NCI-H446 treated with DMSO at 0.1 percent for 48 hours (cell line): ENCODE measurements at regions not wholly inside any gene's neighbourhood (a gene's known extent, or its start where the extent isn't known, plus 50 kb on each side); places are given as distances from the start of the nearest gene placed in this dataset.

Experiments used
- DNase-seq: peaks from one replicate; lab custom pipeline; 2025; lab: John Stamatoyannopoulos, UW

DNA sequence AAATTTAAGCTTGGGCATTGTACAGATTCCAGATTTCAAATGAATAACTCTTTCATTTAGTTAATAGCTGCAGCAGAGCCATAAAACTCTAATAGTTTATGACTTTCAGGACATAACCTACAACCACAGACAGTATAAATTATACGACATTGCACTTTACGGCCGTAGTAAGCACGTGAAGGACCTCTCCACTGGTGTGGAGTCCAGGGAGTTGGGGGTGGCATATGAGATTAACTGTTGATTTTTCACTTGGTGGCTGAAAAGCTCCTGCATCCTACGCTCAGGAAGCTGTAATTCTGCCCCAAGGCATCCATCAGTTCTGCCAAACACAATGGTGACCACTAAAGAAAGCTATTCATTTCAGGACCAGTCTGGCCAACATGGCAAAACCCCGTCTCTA is 376.2 kb downstream of the SOX11 start:
- no peak for DNase-seq

DNA sequence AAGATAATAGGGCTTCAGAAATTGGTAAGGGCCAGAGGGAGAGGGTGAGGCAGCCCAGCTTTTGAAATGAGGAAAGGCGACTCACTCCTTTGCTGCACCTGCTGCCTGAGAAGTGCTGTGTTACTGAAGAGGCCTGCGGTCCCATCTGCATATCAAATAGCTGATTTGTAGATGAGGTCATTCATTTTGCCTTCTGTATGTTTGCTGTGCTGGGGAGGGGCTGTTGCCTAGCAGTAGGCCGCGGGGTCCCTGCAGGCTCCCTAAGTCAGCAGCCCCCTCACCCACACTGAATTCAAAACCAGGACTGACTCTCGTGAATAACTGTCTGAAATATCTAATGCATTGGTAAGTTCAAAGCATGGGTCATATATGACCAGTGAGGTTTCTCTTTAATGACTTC is 377.2 kb downstream of the SOX11 start:
- no peak for DNase-seq

DNA sequence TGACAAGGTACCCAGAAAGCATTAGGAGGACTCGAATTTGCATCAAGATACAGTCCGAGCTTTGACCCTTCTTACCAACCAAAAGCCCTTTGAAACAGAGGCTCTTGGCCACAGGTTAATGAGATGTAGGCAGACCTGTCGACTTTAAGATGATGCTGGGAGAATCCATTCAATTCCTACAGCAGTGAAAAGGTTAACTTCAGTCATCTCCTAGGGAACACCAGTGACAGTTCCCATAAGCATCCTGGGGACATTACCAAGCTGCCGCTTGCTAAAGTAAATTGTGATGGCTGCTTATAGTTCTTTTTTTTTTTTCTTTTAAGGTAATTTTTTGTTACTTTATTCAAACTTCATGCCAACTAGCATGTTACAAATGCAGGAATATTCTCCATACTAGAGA is 379.3 kb downstream of the SOX11 start:
- no peak for DNase-seq

DNA sequence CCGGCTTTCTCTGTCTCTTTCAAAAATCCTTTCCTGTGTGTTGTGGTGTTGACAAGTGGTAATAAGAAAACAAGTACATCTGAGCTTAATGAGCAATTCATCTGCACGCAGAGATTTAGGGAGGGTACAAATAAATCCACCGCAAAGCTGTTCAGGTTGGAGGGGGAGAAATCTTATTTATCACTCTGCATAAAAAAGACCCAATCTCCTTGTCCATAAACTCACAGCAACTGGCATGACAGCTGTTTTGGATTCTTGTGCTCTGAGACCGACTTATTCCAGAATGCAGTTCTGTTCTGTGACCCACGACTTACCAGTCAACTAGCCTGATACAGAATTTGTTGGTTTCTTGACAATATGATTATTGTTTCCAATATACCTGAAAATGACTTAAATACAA is 380.1 kb downstream of the SOX11 start:
- DNase-seq = no peak

DNA sequence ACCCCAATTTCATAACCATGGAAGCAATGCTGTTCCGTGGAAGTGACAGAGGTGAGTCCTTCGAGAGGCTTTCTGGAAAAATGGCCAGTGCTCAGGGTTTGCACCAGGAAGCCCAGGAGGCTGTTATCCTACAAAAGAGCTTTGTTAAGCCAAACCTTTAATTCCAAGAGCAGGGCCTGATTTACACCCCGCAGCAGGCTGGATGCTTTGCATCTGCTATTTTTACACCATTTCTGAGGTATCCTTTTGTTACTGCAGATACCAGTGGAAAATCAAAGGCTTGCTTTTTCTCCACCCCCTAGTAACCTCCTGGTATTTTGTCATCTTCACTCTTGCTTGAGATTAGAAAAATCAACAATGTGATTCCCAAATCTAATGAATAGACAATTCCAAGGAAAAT is 380.6 kb downstream of the SOX11 start:
- DNase-seq = no peak

DNA sequence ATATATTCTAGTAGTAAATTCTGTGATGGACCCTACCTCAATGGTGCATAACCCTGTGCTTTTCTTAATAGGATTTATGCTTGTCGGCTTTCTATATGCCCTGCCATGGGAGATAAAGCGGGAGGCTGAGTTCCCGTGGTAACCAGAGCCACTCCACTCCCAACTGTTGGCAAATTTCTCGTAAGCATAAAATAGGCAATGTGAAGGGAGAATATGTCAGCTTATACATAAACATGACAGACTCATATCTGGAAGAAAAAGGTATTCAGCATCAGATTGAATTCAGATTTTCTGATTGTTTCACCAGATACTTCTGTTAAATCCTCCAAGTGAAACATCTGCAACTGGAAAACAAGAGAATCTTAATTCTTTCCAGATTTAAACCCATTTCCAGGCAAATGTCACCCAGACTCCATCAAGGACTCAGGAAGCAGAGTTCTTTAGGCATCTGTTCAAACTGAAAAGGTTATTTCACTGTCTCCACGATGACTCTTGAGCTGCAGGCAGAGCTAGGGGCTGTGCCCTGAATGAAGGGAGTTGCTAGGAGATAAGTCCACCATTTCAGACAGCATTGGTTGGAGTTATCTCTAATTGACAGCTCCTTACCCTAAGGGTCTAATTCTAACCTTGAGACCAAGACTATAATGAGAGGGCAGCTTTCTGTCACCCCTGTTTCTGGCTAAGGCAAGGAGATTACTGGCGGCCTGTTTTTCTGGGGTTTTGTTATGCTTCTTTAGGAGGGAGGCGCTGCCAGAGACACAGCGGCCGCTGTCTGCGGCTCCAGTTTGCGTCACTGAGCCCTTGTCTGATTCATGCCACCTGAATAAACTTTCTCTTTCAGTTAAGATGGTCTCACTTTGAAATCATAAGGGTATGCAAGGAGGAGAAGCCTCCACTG is 381.3 kb downstream of the SOX11 start:
- no peak for DNase-seq

DNA sequence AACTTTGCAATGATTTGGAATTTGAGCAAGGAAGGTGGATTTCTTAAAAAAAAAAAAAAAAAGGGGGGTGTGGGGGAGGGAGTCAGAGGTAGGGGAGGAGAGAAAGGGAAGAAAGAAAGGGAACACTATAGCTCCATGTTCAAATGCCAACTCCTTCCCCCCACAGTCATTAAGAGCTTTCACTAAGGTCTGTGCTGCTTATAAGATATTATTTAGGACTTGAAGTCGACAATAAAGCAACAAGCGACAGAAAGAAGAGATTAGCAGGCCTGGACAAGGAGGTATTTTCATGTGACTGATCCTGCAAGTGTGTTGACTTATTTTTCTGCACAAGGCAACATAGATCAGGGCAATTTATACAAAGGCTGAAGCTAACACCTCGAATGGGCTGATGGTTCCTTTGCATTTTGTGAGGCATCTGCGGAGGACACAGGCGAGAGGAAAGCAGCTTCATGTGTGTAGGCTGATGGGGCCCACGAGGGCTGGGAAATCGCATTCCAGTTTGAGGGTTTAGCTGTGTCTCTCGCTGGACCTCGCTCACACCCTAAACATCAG is 382.0 kb downstream of the SOX11 start:
- DNase-seq = no peak

DNA sequence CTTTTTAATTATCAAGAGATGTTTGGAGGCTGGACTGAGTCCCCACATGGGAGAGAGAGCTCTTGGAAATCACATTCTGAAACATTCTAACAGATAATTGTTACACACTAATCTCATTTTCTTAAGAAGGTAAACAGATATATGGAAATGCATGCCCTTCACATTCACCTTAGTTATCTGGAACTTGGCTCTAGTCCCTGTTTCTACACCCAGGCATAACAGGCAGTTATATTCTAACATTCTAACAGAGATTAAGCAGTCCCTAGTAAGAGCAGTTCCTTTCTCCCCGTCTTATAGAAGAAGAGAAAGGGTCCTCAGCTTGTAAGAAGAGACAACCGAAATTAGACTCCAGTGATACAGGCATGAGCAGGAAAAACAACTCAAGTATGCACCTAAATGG is 385.4 kb downstream of the SOX11 start:
- DNase-seq = no peak

DNA sequence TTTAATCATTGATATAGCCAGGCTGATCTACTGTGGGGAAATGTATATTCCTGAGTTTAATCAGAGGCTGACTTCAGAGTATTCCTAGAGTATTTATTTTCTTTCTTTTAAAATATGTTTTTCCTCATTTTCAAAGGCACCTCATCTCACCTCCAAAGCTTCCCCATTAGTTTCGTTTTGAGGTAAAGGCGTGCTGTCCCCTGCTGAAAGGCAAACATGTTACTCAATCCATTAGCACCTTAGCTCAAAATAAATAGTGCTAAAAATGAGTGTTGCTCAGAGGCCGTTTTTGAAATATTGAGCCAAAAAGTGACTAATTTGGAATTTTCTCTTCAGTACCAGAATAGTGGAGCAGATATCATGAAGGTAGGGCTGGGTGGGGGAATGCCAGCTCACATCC is 386.2 kb downstream of the SOX11 start:
- no peak for DNase-seq

DNA sequence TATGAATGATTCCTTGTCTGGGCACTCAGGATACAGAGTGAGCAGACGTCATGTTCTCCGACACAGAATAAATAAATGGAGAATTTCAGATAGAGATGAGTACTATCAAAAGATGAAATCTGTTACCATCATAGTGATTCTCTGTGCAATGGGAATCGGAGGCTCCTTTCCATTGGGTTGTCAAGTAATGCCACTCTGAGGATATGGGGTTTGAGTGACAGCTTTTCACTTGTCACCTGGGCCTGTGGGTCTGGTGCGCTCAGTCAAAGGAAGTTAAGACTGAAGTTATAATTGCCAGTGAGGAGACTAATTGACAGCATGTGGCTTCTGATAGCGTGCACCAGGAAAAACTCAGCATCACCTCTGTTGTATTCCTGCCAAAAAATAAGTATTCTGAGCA is 387.2 kb downstream of the SOX11 start:
- no peak for DNase-seq

DNA sequence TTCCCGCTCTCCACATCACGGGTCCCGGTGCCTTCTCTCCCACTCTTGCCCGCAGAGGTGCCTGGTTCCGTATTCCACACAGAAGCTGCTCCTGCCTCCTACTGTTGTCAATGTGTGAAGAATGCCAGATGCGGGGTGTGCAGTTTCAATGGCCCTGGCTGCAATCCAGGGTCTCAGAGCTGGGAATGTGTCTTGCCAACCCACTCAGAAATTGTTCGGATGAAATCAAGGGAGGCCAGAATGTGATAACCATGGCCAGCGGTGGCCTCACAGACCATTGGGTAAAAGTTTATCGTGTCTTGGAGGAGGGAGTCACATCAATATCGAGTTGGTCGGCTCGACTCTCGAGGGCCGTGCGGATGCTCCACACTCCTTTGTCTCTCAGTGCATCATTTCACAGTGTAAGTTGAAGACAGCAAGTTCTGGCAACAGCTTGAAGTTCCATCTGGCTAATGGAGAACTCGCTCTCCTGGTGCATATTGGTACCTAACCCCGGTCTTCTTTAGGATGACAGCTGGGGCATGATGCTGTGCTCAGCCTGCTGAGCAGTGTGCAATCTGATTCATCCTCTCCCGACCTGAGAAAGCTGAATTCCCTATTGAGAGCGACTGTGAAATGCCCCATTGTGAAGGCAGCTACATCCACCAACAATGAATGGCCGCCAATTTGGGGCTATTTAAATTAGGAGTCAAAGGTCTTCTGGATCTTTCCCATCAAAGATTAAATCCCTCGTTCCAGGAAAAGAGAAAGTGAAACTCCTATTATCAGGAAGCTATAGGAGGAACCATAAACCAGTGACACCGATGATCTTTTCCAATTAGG is 389.0 kb downstream of the SOX11 start:
- DNase-seq = peak; percentile 72

DNA sequence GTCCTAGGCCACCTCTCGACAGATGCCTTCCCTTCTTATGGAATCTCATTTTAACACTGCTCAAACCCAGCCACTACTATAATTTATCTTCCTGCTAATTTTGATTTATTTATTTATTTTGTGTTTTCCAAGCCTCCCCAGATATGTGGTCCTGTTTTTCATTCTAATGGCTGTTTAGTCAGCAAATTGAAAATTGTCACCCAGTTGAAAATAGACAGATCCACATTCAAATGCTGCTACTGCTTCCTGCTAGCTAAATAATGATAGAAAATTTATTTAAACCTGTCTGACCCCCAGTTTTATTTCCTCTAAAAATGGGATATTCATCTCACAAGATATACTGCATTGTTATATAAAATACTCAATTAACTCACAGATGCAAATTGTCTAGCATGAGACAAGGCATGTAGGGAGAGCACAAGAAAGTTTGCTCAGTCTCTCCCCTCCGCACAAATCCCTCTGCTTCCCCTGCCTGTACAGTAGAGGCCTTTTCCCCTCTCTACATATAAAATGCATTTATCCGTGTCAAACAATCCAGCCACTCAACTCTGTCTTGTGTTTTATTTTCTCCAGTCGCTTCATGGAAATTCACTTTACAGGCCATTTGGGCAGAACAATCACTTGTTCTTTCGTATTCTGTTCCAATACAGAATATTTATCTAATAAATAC is 389.9 kb downstream of the SOX11 start:
- DNase-seq = no peak

DNA sequence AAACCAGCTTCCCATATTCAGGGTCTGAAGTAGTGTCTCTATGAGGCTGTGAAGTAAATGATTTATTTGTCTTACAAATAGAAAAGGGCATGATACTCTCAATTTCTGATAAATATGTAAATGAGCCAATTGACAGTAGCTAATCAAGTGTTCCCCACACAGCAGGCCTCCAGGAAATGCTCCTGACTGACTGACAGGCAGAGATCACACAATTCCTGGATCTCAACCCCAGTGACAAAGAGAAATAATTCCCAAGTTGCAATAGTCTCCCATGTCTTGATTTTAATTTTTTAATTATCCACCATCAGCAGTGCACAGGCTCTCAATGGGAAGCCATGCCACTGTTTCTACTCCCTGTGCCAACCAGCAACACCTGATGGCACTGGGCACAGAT is 390.4 kb downstream of the SOX11 start:
- no peak for DNase-seq

DNA sequence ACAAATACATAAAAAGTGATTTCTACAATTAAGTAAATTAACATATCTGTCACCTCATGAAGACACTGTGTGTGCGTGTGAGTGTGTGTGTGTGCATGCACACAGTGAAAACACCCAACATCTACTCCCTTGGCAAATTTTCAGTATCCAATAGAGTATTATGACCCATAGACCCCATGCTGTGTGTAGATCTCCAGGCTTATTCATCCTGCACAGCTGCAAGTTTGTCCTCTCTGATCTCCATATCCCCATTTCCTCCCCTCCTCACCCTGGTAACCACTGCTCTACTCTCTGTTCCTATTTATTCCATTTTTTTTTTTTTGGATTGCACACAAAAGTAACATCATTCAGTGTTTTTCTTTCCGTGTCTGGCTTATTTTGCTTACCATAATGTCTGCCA is 391.0 kb downstream of the SOX11 start:
- no peak for DNase-seq

DNA sequence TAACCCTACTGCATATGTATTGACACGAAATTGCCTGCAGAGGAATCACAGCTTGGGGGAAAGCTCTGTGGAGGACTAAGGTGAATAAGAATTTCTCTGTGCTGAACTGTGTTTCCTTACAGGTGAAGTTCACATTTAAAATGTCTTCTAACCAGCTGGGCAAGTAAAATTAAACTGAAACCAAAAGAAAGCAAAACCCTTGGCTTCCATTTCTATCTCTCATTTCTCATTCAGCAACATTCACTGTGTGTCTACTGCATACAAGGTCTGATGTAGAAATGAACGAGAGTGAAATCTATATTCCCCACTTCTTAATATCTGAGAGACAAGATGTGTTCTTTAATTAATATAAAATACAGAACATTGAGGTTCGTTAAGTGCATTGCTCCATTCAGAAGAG is 397.3 kb downstream of the SOX11 start:
- DNase-seq = no peak

DNA sequence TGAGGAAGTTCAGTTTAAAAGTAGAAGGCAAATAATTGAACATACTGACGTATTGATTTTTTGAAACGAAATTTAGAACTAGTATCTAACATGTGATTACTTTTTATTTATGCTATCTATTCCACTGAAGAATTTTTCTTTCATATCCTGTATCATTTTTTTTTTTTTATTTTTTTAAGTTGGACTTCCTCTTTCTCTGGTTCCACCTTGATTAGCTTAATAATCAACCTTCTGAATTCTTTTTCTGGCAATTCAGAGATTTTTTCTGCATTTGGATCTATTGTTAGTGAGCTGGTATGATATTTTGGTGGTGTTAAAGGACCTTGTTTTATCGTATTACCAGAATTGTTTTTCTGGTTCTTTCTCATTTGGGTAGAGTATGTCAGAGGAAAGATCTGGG is 411.2 kb downstream of the SOX11 start:
- no peak for DNase-seq

DNA sequence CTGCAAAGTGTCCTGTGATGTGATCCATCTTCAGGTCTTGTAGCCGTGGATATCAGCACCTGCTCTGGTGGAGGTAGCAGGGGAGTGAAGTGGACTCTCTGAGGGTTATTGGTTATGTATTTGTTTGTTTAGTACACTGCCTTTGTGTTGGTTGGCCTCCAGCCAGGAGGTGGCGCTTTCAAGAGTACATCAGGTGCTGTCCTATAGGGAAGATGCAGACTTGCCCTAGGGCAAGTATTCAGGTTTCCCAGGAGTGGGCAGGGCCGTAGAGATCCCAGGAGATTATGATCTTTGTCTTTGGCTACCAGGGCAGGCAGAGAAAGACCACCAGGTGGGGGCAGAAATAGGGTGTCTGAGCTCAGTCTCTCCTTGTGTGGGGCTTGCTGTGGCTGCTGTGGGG is 411.8 kb downstream of the SOX11 start:
- no peak for DNase-seq

DNA sequence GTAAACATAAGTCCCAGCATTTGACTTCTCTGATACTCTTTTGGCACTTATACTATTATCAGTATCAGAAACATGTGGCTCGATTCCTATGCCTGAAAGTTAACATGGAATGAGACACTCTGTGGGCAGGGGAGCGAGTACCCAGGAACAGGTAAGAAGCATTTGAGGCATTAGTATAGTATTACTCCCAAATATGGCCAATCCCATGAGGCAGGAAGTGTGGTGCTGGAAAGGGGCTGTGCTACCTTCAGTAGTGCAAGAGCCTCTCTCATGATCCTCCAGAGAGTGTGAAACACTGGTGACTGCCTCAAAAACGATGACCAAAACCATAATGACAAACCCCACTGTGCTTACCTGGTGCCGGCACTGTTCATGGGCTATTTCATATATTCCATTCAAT is 415.1 kb downstream of the SOX11 start:
- DNase-seq = no peak

DNA sequence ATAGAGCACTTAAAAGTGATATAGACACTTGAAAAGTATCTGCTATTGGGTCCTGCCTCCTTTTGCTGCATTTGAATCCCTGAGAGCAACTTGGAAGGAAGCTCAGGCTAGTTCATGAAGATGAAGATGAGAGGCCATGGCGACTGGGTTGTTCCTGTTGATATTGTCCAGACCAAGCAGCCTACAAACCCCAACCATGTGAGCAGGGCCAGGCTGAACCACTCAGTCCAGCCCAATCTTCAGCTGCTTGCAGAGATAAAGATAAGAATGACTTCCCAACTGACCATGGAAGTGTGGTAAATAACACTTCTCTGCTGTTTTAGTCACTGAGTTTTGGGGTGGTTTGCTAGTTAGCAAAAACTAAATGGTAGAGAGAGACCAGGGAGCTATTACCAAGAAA is 417.6 kb downstream of the SOX11 start:
- no peak for DNase-seq

DNA sequence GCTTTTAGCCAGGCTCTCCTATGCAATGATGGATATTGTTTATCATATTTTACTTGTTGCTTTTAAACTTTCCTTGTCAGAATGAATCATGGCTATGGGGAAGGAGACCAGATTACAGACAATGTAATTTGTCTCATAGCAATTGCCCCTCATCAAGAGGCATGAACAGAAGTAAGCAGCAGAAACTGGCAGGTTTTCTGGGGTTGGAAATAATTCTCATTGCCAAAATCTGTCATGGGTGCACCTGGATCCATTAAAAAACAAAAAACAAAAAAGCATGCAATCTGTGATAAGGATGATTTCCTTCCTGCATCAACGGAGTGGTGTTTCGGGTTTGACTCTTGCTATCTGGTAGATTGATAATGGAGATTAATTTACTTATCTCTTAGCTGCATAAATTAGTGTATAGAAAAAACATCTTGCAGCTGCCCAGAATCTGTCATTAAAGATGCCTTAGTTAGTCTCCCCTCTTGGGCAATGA is 419.6 kb downstream of the SOX11 start:
- no peak for DNase-seq

DNA sequence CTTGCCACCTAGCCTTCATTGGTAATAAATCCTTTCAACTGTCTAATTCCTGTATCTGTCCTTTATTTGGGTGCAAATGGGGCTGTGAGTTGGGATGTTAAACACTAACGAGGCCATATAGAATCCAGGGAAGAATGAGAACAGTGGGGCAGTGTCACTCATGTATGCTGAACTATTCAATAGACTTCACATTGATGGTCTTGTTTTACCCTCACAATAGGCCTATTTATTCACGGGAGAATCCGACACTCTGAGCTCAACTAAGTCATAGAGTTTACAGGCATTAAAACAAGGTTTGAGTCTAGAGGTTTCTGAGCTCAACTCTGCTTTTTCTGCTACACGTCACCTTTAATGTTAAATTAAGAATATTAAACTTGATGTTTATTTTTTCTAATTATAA is 421.6 kb downstream of the SOX11 start:
- DNase-seq = no peak

DNA sequence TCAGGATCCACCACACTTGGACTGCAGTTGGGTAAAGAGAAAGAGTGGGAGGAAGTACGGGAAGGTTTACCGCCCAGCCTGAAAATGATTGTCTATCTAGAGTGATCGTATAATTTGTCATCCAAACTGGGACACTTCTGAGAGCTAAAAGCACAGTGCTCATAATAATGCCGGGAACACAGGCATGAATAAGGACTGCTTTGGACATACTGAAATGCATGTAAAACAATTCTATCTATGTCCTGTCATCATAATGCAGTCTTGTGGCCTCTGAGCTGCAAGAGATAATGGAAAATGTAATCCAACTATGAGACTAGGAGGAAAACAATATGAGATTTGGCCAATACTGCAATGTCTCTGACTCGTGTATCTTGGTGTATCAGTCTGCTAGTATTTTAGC is 435.5 kb downstream of the SOX11 start:
- DNase-seq = no peak
